ENCODE measurements at regions not wholly inside any gene's neighbourhood (a gene's known extent, or its start where the extent isn't known, plus 50 kb on each side); places are given as distances from the start of the nearest gene placed in this dataset.

DNA sequence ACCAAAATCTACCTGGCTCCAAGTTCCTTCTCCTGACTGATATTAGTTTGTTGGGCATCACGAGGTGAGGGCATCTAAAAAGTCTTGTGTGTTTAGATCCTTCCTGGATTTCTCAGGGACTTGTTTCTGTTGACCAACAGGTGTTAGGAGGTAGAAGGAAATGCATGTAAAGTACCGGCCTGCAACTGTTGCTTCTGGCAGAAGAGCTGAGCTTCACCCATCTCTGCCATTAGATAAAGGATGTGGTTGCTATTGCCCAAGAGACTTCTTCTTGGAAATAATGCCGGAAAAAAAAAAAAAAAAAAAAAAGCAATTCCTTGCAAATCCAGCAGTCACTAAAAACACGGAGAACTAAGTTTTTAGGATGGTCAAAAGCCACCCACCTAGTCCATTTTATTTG lies 303.1 kb downstream of the CDH26 start:
- POLR2A ChIA-PET (ENCODE audit: unreplicated experiment) = no interaction called here
- CTCF ChIA-PET = no interaction called here
- intact Hi-C loops (cut with micrococcal nuclease) = no loop called here

DNA sequence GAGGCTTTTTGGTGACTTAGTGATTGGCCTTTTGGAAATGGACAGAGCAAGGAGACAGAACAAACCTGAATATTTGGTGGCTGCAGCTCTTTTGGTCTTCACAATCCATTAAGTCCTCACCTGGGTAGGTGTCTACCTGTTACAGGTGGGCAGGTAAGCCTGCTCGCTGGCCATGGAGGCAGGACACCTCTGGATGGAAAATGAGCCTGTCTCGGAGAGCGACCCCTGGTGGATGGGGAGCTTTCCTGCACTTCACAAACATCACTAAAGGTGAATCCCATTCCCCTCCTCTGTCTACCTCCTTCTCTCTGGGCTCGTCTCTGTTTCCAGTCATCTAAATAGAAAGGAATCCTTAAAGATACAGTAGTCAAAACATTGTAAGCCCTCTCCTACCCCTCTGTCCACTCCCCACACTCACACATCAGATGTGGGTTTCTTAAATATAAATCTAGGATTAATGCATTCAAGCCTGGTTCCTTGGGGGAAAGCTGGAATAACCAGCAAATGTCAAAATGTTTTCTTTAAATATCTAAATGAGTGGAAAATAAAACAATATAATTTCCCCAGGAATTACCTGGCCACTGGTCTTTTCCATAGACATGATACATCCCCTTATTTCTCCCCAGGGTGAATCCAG lies 304.9 kb downstream of the CDH26 start:
- H3K9me3 ChIP-seq (ENCODE audit: low read length) = no peaks in the 10 kb centered on the region

More for the DNA sequence above, 303.1 kb downstream of the CDH26 start:
- TF ChIP-seq EZH2phosphoT487 (IDR thresholded peaks at IDR 0.05; ENCODE audit: borderline replicate concordance, low read length) (no peak), EZH2 (IDR thresholded peaks at IDR 0.05; ENCODE audit: low read length, unreplicated experiment) (no peak)
- TF ChIP-seq, protein P1, sequence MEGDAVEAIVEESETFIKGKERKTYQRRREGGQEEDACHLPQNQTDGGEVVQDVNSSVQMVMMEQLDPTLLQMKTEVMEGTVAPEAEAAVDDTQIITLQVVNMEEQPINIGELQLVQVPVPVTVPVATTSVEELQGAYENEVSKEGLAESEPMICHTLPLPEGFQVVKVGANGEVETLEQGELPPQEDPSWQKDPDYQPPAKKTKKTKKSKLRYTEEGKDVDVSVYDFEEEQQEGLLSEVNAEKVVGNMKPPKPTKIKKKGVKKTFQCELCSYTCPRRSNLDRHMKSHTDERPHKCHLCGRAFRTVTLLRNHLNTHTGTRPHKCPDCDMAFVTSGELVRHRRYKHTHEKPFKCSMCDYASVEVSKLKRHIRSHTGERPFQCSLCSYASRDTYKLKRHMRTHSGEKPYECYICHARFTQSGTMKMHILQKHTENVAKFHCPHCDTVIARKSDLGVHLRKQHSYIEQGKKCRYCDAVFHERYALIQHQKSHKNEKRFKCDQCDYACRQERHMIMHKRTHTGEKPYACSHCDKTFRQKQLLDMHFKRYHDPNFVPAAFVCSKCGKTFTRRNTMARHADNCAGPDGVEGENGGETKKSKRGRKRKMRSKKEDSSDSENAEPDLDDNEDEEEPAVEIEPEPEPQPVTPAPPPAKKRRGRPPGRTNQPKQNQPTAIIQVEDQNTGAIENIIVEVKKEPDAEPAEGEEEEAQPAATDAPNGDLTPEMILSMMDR (conservative IDR thresholded peaks at IDR 0.05; ENCODE audit: low read depth, low read length) = no peak
- H3K9me2 ChIP-seq (replicated peaks; ENCODE audit: low read length) = no peaks in the 10 kb centered on the region
- DNase-seq (no peak), ATAC-seq (no peak)
- H4K20me1 ChIP-seq (ENCODE audit: low read length) = no peaks in the 10 kb centered on the region
- H3K36me3 ChIP-seq (ENCODE audit: low read depth, low read length) = no peaks in the 10 kb centered on the region
- H3F3A ChIP-seq (ENCODE audit: low read length, unreplicated experiment) = no peaks in the 10 kb centered on the region
- no peak overlapping the region for H3K4me2 ChIP-seq (ENCODE audit: low read length)
- no peaks in the 10 kb centered on the region for H3K4me1 ChIP-seq (ENCODE audit: insufficient read depth, low read length)
- no peak overlapping the region for H3K27ac ChIP-seq (ENCODE audit: low read length)
- no peak overlapping the region for H2AFZ ChIP-seq (ENCODE audit: low read length)
- H3K9ac ChIP-seq (ENCODE audit: low read length) = no peak overlapping the region
- H3K27me3 ChIP-seq (ENCODE audit: low read length) = no peaks in the 10 kb centered on the region; the same call in 1 of the 2 replicates
- H3K4me3 ChIP-seq (ENCODE audit: low read length) = no peak overlapping the region
- no peaks in the 10 kb centered on the region for H3K9me3 ChIP-seq (ENCODE audit: low read length)
- no TSS peak for BruUV-seq (replicated peaks)
- H3K79me2 ChIP-seq (ENCODE audit: low read length) = no peaks in the 10 kb centered on the region

More for the DNA sequence above, 304.9 kb downstream of the CDH26 start:
- TF ChIP-seq EZH2 (IDR thresholded peaks at IDR 0.05; ENCODE audit: low read length, unreplicated experiment) = no peak
- TF ChIP-seq, protein P1 (conservative IDR thresholded peaks at IDR 0.05; ENCODE audit: low read depth, low read length) = peak; percentile 62
- DNase-seq (peak; percentile 38), ATAC-seq (no peak)
- intact Hi-C loops (cut with micrococcal nuclease) = no loop called here
- Histone ChIP-seq H3K9ac (ENCODE audit: low read length) (no peak overlapping the region), H3K36me3 (ENCODE audit: low read depth, low read length) (no peaks in the 10 kb centered on the region), H3F3A (ENCODE audit: low read length, unreplicated experiment) (no peaks in the 10 kb centered on the region), H3K9me2 (replicated peaks; ENCODE audit: low read length) (no peaks in the 10 kb centered on the region), H3K4me2 (ENCODE audit: low read length) (no peak overlapping the region), H2AFZ (ENCODE audit: low read length) (no peak overlapping the region), H3K79me2 (ENCODE audit: low read length) (no peaks in the 10 kb centered on the region), H4K20me1 (ENCODE audit: low read length) (no peaks in the 10 kb centered on the region), H3K27ac (ENCODE audit: low read length) (no peak overlapping the region), H3K4me1 (ENCODE audit: insufficient read depth, low read length) (no peaks in the 10 kb centered on the region), H3K27me3 (ENCODE audit: low read length) (no peaks in the 10 kb centered on the region; the same call in 1 of the 2 replicates), H3K4me3 (ENCODE audit: low read length) (no peak overlapping the region)
- CTCF ChIA-PET = no interaction called here
- BruUV-seq (replicated peaks) = no TSS peak
- POLR2A ChIA-PET (ENCODE audit: unreplicated experiment) = no interaction called here
